Activated naive CD4-positive, alpha-beta T cell treated with anti-CD3 and anti-CD28 coated beads, Interleukin-2, amount 50 U/mL, for 24 hours (primary cell): ENCODE measurements at regions not wholly inside any gene's neighbourhood (a gene's known extent, or its start where the extent isn't known, plus 50 kb on each side); places are given as distances from the start of the nearest gene placed in this dataset.
"Not testable (repeated sequence)": the region's sequence is repeated elsewhere in the genome, so short reads cannot be mapped to it uniquely, and the experiment has no call there.

Experiments
- H3K27ac Mint-ChIP-seq: one replicate; pipeline ENCODE4 v1.8.0; 2021; ENCODE audit warnings: mild to moderate bottlenecking, mixed read lengths
- H3K27me3 Mint-ChIP-seq: one replicate; pipeline ENCODE4 v1.8.0; 2021; ENCODE audit warnings: mixed read lengths
- H3K36me3 Mint-ChIP-seq: one replicate; pipeline ENCODE4 v1.8.0; 2021; ENCODE audit warnings: mixed read lengths
- H3K4me1 Mint-ChIP-seq: one replicate; pipeline ENCODE4 v1.8.0; 2021; ENCODE audit warnings: mixed read lengths
- H3K4me3 Mint-ChIP-seq: one replicate; pipeline ENCODE4 v1.8.0; 2021; ENCODE audit warnings: mild to moderate bottlenecking, mixed read lengths
- H3K9me3 Mint-ChIP-seq: one replicate; pipeline ENCODE4 v1.8.0; 2021; ENCODE audit warnings: mixed read lengths

DNA sequence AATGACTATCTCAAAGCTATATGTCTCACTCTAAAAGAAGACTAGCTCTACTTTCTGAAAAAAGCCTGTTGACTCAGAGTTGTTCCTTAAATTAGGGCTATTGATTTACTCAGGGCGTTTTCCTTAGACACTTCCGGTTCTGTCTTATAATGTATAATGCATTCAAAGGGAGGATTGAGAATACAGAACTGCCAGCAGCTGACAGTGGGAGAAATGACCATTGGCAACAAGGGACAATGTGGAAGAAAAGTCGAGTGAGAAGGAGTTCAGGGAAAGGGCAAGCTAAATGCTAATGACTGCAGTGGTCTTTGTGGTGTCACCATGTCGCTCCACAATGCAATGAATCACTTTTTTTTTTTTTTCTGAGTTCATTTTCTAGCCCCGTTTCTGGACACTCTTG lies 65.7 kb upstream of the ANKH start:
- H3K9me3 Mint-ChIP-seq: no peaks in the 10 kb centered on the region
- H3K36me3 Mint-ChIP-seq: no peaks in the 10 kb centered on the region
- H3K27ac Mint-ChIP-seq: no peak overlapping the region
- no peaks in the 10 kb centered on the region for H3K27me3 Mint-ChIP-seq
- H3K4me3 Mint-ChIP-seq: no peak overlapping the region
- peaks cover 19% of the 10 kb centered on the region for H3K4me1 Mint-ChIP-seq

DNA sequence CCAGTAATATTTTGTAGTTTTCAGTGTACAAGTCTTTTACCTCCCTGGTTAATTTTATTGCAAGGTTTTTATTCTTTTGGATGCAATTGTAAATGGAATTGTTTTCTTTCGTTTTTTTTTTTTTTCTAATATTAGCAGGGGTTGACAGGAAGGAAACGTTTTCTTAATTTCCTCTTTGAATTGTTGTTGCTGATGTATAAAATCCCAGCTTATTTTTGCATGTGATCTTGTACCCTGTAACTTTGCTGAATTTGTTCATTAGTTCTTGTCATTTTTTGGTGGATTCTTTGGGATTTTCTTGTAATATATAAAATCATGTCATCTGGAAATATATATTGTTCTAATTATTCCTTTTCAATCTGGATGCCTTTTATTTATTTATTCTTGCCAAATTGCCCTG lies 65.0 kb upstream of the ANKH start:
- no peaks in the 10 kb centered on the region for H3K9me3 Mint-ChIP-seq

DNA sequence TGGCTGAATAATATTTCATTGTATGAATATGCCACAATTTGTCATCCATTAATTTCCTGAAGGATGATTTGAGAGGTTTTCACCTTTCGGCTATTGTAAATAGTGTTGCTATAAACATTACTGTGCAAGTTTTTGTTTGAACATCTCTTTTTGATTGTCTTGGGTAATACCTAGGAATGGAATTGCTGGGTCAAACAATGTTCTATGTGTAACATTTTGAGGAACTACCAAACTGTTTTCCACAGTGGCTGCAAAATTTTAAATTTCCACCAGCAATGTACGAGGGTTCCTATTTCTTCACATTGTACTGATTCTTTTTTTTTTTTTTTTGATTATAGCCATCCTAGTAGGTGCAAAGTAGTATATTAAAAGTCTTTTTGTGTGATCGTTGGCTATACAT lies 63.8 kb upstream of the ANKH start:
- H3K27ac Mint-ChIP-seq: no peak overlapping the region
- peaks cover 17% of the 10 kb centered on the region for H3K4me1 Mint-ChIP-seq
- no peaks in the 10 kb centered on the region for H3K9me3 Mint-ChIP-seq
- H3K27me3 Mint-ChIP-seq: no peaks in the 10 kb centered on the region
- no peaks in the 10 kb centered on the region for H3K36me3 Mint-ChIP-seq
- H3K4me3 Mint-ChIP-seq: no peak overlapping the region

More for the DNA sequence above, 65.0 kb upstream of the ANKH start:
- Mint-ChIP-seq H3K27me3 (no peaks in the 10 kb centered on the region), H3K4me1 (peaks cover 17% of the 10 kb centered on the region), H3K27ac (no peak overlapping the region), H3K4me3 (no peak overlapping the region), H3K36me3 (no peaks in the 10 kb centered on the region)

DNA sequence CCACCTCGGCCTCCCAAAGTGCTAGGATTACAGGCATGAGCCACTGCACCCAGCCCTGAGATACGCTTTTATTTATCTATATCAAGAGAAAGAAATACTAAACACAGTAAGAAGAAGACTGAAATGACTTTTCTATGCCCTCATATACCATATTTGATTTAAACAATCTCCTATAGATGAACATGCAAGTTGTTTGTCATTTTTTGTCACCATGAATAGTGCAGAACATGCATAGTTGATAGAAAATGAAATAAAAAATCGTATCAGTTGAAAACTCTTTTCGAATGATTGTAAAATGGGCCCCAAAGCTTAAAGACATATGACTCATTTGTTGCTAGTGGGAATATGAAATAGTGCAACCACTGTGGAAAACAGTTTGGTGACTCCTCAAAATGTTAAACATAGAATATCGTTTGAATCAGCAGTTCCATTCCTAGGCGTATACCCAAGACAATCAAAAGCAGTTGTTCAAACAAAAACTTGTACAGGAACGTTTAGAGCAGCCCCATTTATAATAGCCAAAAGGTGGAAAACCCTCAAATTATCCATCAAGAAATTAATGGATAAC lies 61.4 kb upstream of the ANKH start:
- H3K27ac Mint-ChIP-seq: no peak overlapping the region

DNA sequence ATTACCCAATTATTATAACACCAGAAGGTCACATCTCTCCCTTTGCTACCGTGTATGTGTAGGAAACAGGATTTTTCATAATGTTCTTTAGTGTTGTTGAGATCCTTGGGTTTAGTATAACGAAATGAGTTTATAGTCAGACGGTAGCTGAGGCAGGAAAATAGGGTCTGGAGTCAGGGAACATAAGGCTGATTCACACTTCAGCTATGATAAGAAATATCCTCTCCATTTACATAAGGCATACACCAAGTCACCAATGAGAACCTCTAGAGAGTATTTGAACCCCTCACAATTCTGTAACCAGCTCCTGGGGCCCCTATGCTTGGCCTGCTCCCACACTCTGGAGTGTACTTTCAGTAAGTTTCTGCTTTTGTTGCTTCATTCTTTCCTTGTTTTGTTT lies 58.9 kb upstream of the ANKH start:
- no peaks in the 10 kb centered on the region for H3K9me3 Mint-ChIP-seq
- H3K4me3 Mint-ChIP-seq: no peak overlapping the region
- H3K27me3 Mint-ChIP-seq: no peaks in the 10 kb centered on the region
- H3K4me1 Mint-ChIP-seq: peaks cover 23% of the 10 kb centered on the region
- H3K27ac Mint-ChIP-seq: no peak overlapping the region
- no peaks in the 10 kb centered on the region for H3K36me3 Mint-ChIP-seq

More for the DNA sequence above, 61.4 kb upstream of the ANKH start:
- H3K36me3 Mint-ChIP-seq: no peaks in the 10 kb centered on the region
- H3K9me3 Mint-ChIP-seq: no peaks in the 10 kb centered on the region
- peaks cover 17% of the 10 kb centered on the region for H3K4me1 Mint-ChIP-seq
- H3K4me3 Mint-ChIP-seq: no peak overlapping the region
- no peaks in the 10 kb centered on the region for H3K27me3 Mint-ChIP-seq

DNA sequence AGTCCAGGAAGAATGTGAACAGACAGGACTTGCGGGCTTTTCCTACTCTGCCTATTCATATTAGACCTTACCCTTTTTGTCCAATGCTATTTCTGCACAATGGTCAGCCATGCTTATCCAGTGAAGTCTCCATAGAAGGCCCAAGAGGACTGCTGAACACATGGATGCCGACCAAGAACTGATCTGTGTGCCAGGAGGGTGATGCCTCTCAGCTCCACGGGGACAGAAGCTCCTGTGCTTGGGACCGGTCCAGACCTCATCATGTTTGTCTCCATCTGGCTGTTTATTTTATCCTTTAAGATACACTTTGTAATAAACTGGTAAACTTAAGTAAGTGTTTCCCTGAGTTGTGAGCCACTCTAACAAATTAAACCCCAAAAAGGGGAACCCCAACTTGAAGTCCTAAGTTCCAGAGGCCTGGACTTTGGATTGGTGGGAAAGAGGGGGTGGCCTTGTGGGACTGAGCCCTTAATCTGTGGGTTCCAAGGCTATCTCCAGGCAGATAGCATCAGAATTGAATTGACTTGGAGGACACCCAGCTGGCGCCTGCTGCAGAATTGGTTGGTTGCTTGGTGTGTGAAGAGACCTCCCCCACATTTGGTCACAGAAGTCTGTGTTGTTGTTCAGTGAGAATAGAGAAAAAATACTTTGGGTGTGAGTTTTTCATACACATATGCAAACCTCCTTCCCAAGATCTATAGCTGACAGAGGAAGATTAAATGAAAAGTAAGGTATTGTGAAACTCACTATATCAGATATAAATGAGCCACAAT lies 57.9 kb upstream of the ANKH start:
- H3K4me1 Mint-ChIP-seq: peaks cover 33% of the 10 kb centered on the region
- peak overlapping the region; percentile 46 for H3K27ac Mint-ChIP-seq
- no peaks in the 10 kb centered on the region for H3K27me3 Mint-ChIP-seq
- no peak overlapping the region for H3K4me3 Mint-ChIP-seq
- H3K9me3 Mint-ChIP-seq: no peaks in the 10 kb centered on the region
- no peaks in the 10 kb centered on the region for H3K36me3 Mint-ChIP-seq

DNA sequence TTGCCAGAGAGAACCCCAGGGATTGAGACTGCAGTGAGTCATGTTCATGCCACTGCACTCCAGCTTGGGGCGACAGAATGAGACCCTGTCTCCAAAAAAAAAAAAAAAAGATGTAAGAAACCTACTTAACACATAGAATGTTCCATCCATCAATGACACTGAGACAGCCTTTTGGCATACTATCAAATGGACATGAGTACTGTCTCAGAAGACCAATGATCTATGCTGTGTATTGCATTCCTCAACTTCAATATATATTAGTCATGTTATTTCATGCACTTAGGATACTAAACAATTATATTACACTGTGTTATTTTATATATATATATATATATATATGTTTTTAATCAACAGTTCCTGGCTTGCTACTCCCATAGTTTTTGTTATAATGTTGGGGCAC lies 57.1 kb upstream of the ANKH start:
- Mint-ChIP-seq H3K27me3 (no peaks in the 10 kb centered on the region), H3K4me3 (no peak overlapping the region), H3K9me3 (no peaks in the 10 kb centered on the region), H3K27ac (no peak overlapping the region), H3K36me3 (no peaks in the 10 kb centered on the region), H3K4me1 (peaks cover 38% of the 10 kb centered on the region)

DNA sequence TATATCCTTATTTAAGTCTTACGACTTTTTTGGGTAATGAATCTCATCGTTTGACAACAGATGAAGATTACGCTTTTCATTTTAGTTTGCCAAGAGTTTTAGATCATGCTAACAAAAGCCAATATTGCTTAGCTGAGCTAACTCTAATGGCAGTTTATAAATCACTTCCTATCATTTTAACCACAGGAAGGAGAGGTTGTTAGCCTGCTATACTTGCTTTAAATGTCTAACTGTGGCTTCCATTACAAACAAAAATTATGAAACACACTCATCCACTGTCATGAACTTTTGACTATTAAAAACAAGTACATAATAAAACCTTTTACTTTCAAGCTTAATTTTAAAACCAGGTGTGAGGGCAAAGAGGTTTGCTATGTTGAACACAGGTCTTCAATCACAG lies 53.7 kb upstream of the ANKH start:
- H3K4me3 Mint-ChIP-seq: peak overlapping the region; percentile 31
- no peaks in the 10 kb centered on the region for H3K27me3 Mint-ChIP-seq

DNA sequence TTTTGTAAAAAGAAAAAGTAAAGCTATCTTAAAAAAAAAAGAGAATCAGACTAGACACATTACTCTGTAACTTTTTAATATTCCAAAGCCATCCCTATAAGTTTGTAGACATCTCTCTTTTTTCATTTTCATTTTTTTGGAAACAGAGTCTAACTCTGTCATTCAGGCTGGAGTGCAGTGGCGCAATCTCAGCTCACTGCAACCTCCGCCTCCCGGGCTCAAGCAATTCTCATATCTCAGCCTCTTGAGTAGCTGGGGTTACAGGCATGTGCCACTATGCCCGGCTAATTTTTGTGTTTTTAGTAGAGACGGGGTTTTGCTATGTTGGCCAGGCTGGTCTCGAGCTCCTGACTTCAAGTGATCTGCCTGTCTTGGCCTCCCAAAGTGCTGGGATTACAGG lies 51.4 kb upstream of the ANKH start:
- not testable (repeated sequence) for H3K36me3 Mint-ChIP-seq, H3K9me3 Mint-ChIP-seq, H3K27me3 Mint-ChIP-seq, H3K4me3 Mint-ChIP-seq
- Mint-ChIP-seq H3K4me1 (peaks cover 65% of the 10 kb centered on the region), H3K27ac (peak overlapping the region; percentile 12)

More for the DNA sequence above, 53.7 kb upstream of the ANKH start:
- Mint-ChIP-seq H3K4me1 (peaks cover 58% of the 10 kb centered on the region), H3K36me3 (no peaks in the 10 kb centered on the region), H3K9me3 (no peaks in the 10 kb centered on the region), H3K27ac (peak overlapping the region; percentile 83)

DNA sequence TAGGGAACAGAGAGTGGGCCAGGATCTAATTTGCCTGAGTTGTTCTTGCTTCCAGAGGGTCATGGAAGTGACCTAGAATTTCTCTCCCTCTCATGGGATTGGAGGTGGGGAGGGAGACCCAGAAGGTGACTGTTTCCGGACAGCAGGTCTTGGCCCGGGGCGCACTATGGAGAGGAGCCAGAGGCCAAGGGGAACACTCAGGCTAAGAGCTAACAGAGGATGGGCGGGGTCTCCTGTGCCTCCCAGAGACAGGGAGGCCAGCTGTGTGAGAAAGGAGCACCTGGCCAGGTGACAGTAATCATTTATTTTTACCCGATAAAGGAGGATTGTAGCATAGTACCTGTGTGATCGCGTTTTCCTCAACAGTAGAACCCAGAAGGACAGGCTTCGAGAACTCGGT lies 50.9 kb upstream of the ANKH start:
- H3K4me1 Mint-ChIP-seq: peaks cover 65% of the 10 kb centered on the region
- H3K27ac Mint-ChIP-seq: peak overlapping the region; percentile 12

More for the DNA sequence above, 50.9 kb upstream of the ANKH start:
- no peak overlapping the region for H3K4me3 Mint-ChIP-seq
- H3K36me3 Mint-ChIP-seq: no peaks in the 10 kb centered on the region
- H3K27me3 Mint-ChIP-seq: no peaks in the 10 kb centered on the region
- H3K9me3 Mint-ChIP-seq: no peaks in the 10 kb centered on the region
